Right lobe of liver (tissue), 4 donors: ENCODE measurements at regions not wholly inside any gene's neighbourhood (a gene's known extent, or its start where the extent isn't known, plus 50 kb on each side); places are given as distances from the start of the nearest gene placed in this dataset.

Source experiments
- POLR2A ChIP-seq: fragments of 450-650 bp; IDR thresholded peaks from one replicate; pipeline ENCODE4 v1.6.1; 2017; ENCODE audit warnings: antibody characterized with exemption, mild to moderate bottlenecking
- TF ChIP-seq, protein P1 (sequence below), 4 donors: fragments of 200-600 bp in 3 of 4; fragments of 450-650 bp in 1 of 4; IDR thresholded peaks; one replicate each; pipeline versions ENCODE4 v1.5.1 to v1.8.0; 2016 to 2022; ENCODE audit warnings: antibody characterized with exemption in 4 of 4, mild to moderate bottlenecking in 2 of 4
- donor health status: DM: no; HTN: no; CAD: no.
- donor health status: DM: no; HTN: no; CAD: no.
- donor health status: DM: no; HTN: yes; CAD: no.

- no peak for TF ChIP-seq POLR2A
- TF ChIP-seq, protein P1, sequence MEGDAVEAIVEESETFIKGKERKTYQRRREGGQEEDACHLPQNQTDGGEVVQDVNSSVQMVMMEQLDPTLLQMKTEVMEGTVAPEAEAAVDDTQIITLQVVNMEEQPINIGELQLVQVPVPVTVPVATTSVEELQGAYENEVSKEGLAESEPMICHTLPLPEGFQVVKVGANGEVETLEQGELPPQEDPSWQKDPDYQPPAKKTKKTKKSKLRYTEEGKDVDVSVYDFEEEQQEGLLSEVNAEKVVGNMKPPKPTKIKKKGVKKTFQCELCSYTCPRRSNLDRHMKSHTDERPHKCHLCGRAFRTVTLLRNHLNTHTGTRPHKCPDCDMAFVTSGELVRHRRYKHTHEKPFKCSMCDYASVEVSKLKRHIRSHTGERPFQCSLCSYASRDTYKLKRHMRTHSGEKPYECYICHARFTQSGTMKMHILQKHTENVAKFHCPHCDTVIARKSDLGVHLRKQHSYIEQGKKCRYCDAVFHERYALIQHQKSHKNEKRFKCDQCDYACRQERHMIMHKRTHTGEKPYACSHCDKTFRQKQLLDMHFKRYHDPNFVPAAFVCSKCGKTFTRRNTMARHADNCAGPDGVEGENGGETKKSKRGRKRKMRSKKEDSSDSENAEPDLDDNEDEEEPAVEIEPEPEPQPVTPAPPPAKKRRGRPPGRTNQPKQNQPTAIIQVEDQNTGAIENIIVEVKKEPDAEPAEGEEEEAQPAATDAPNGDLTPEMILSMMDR (IDR thresholded peaks at IDR 0.05): no peak
Measured at GRCh38 chr1:31487721-31488293, 74.8 kb downstream of the SERINC2 start.
